ENCODE measurements at regions not wholly inside any gene's neighbourhood (a gene's known extent, or its start where the extent isn't known, plus 50 kb on each side); places are given as distances from the start of the nearest gene placed in this dataset.

- no peaks in the 10 kb centered on the region for H3K79me2 ChIP-seq (ENCODE audit: control insufficient read depth in 1 of 2, insufficient read depth in 2 of 2, low read length in 2 of 2)
- FAIRE-seq (no peak), DNase-seq (ENCODE audit: low read depth in 1 of 2, low spot score in 2 of 2) (no peak)
- H4K91ac ChIP-seq (replicated peaks; ENCODE audit: insufficient read length, low read length): no peak overlapping the region
- no peak overlapping the region for H3K23ac ChIP-seq (ENCODE audit: insufficient read length)
- H2AFZ ChIP-seq (ENCODE audit: low read length): no peak overlapping the region
- H2AK5ac ChIP-seq (ENCODE audit: low read depth, low read length): no peak overlapping the region
- H3K9me3 ChIP-seq (ENCODE audit: insufficient read depth in 2 of 2, low read depth in 1 of 2, low read length in 1 of 2): no peaks in the 10 kb centered on the region
- no peaks in the 10 kb centered on the region for H3K79me1 ChIP-seq (ENCODE audit: low read depth, low read length)
- 83% methylated on average over 2 of the region's 2 CpGs; no CpG with 5 or more reads in 1 of the 2 experiments for WGBS, 2 experiments (ENCODE audit: extremely low coverage in 1 of 2, insufficient coverage in 1 of 2, insufficient read length in 1 of 2, insufficient replicate concordance in 2 of 2, low coverage in 1 of 2, low lambda C conversion rate in 2 of 2, missing lambda C conversion rate in 1 of 2)
- no peak overlapping the region for H2BK12ac ChIP-seq (ENCODE audit: low read depth, low read length)
- H3K14ac ChIP-seq (ENCODE audit: insufficient read length): no peak overlapping the region
- no peak overlapping the region for H3K56ac ChIP-seq (replicated peaks; ENCODE audit: insufficient read length, low read depth, low read length)
- no peak overlapping the region for H3K9ac ChIP-seq (replicated peaks in 1 of 4; ENCODE audit: extremely low read depth in 1 of 4, low read depth in 3 of 4, low read length in 3 of 4)
- H3K27ac ChIP-seq (ENCODE audit: low read depth, low read length): no peak overlapping the region
- ChIA-PET POLR2A (ENCODE audit: partially characterized antibody) (no interaction called here), CTCF (ENCODE audit: partially characterized antibody) (no interaction called here)
- no peak overlapping the region for H3K4ac ChIP-seq (replicated peaks; ENCODE audit: insufficient read length, low read depth, low read length)
- peaks cover 0 to 4% (median 3%) of the 10 kb centered on the region in 4 experiments; a peak in 4 of 7 replicates for H3K4me1 ChIP-seq (replicated peaks in 1 of 4; ENCODE audit: control insufficient read depth in 3 of 4, insufficient read depth in 4 of 4, low read length in 3 of 4)
- H3K4me2 ChIP-seq (ENCODE audit: insufficient read depth in 1 of 2, low read depth in 2 of 2, low read length in 2 of 2): no peak overlapping the region
- no peak overlapping the region for H2BK5ac ChIP-seq (ENCODE audit: low read depth, low read length)
- no peak overlapping the region for H4K8ac ChIP-seq (ENCODE audit: extremely low read depth, insufficient read depth, low read length)
- no peaks in the 10 kb centered on the region for H3K36me3 ChIP-seq (ENCODE audit: control insufficient read depth in 2 of 4, insufficient read depth in 4 of 4, low read length in 3 of 4)
- no peak overlapping the region for H4K5ac ChIP-seq (ENCODE audit: insufficient read length, low read depth, low read length)
- H3K18ac ChIP-seq (ENCODE audit: extremely low read depth, low read length): no peak overlapping the region
- no peaks in the 10 kb centered on the region for H3K27me3 ChIP-seq (replicated peaks in 1 of 4; ENCODE audit: control insufficient read depth in 3 of 4, extremely low read depth in 1 of 4, insufficient read depth in 3 of 4, low read length in 3 of 4)
- H2BK20ac ChIP-seq (ENCODE audit: low read length): no peak overlapping the region
- no peak overlapping the region for H3K4me3 ChIP-seq (ENCODE audit: extremely low read depth in 1 of 4, insufficient read depth in 2 of 4, low read depth in 3 of 4, low read length in 4 of 4)
- H3K23me2 ChIP-seq (ENCODE audit: low read depth, low read length): no peaks in the 10 kb centered on the region
- H4K20me1 ChIP-seq (replicated peaks in 1 of 2; ENCODE audit: control insufficient read depth in 1 of 2, insufficient read depth in 2 of 2, low read length in 2 of 2): no peaks in the 10 kb centered on the region
- H2BK15ac ChIP-seq (ENCODE audit: low read length): no peak overlapping the region
- H2BK120ac ChIP-seq (replicated peaks; ENCODE audit: low read depth, low read length): no peak overlapping the region
- no peak for TF ChIP-seq BACH1 (IDR thresholded peaks at IDR 0.05; ENCODE audit: low read length)
- TF ChIP-seq CHD2 (IDR thresholded peaks at IDR 0.05; ENCODE audit: low read length): no peak
- TF ChIP-seq GABPA (IDR thresholded peaks at IDR 0.05; ENCODE audit: borderline replicate concordance, insufficient read depth, low read length): no peak
These were observed 141.6 kb downstream of the EBLN2 start for GRCh38 chr3:73203101-73203500.
